Stimulated activated CD4-positive, alpha-beta T cell treated with anti-CD3 and anti-CD28 coated beads, Interleukin-2, amount 100 ng/mL, for 48 hours (primary cell): ENCODE measurements at regions not wholly inside any gene's neighbourhood (a gene's known extent, or its start where the extent isn't known, plus 50 kb on each side); places are given as distances from the start of the nearest gene placed in this dataset.
"Not testable (repeated sequence)": the region's sequence is repeated elsewhere in the genome, so short reads cannot be mapped to it uniquely, and the experiment has no call there.

Experiments used
- DNase-seq, 2 donors: peaks; one replicate each; pipeline ENCODE4 v3.0.0-alpha.2; 2020

DNA sequence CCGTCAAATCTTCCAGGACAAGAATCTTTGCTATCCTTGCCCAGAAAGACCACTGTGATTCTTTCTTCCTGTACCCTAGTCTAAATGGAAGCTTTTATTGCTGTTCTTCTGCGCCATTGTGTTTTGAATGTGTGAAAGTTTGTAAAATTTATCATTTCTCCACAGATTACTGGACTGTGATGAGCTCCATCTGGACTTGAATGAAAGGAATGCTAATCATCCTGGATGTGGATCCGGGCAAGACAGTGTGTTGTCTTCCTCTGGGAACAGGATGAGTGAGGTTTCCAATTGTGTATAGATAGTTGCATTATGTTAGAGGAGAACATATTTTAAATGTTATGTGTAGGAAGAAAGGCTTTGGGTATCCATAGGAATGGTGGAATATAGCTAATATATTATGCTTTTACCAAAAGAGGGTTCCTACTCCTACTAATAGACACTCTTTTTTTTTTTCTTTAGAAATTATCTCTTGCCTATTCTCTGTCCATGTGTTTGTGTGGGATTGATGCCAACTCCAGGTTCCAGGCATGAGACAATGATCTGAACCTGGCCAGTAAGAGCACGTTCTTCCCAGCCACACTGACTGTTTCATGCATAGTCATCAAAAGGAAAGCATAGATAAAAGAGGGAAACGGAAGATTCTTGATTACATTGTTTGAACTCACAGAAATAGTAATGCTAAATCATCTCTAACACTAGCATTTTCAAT is 803.6 kb upstream of the ADGRL3 start:
- no peak for DNase-seq

DNA sequence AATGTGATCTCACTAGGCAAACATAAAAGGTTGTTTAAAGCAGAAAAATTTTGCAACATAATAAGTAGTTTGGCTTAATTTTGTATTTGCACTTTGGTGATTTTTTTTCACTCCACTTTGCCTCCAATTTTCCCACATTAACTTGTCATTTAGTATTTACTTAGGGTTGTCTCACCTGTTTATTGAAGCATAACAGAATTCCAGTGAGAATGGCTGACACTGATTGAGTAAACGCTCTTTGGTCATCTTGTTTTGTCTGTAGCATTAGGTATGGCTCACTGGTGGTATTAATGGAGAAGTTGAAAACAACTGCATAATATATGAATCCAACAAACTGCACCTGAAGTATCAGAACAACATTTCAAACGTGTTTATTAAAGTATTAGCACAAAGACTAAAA is 799.5 kb upstream of the ADGRL3 start:
- no peak for DNase-seq

DNA sequence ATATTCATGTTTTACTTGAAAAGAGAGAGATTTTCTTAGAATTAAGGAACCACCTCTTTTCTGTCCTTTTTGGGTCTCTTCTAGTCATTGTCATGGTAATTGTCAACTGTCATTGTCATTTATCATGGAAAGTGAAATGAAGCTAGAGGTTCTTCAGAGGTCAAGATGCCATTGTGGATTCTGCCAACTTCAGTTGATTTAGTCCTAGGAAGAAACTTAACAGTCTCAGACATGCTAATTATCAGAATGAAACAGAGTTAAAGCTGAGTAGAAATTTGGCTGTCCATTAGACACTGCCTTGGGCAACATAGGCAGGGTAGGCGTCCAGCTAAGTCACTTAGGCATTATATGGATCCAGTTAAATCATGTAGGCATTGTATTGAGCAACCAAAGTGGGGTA is 796.1 kb upstream of the ADGRL3 start:
- DNase-seq, result no peak

DNA sequence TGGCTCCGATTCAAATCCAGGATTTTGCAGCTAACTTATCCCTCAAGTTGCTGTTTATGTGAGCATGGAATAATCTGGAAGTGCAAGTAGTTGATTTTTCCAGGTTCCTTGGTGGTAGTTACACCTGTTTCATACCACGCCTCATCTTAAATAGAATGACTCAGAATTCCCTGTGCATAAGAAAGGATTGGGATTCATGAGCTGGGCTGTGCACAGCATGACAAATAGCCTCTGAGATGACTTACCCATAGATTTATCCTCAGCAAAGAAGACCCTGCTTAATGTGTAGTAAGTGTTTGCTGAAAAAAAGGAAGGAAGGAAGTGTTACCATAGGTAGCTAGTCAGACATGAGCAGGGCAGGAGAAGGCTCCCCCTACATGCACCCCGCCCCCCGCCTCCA is 777.7 kb upstream of the ADGRL3 start:
- no peak for DNase-seq

DNA sequence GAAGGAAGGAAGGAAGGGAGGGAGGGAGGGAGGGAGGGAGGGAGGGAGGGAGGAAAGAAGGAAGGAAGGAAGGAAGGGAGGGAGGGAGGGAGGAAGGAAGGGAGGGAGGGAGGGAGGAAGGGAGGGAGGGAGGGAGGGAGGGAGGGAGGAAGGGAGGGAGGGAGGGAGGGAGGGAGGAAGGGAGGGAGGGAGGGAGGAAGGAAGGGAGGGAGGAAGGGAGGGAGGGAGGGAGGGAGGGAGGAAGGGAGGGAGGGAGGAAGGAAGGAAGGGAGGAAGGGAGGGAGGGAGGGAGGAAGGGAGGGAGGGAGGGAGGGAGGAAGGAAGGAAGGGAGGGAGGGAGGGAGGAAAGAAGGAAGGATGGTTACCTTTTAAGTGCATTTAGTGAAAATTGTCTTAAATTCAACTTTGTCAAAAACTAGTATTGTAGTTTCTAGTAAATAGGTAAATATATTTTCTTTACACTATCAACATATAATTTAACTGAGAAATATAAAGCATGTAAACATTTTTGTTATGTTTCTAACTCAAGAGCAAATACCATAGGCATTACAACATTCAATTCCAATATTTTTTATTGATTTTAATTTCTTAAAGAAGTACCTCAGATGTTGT is 776.4 kb upstream of the ADGRL3 start:
- not testable (repeated sequence) for DNase-seq

DNA sequence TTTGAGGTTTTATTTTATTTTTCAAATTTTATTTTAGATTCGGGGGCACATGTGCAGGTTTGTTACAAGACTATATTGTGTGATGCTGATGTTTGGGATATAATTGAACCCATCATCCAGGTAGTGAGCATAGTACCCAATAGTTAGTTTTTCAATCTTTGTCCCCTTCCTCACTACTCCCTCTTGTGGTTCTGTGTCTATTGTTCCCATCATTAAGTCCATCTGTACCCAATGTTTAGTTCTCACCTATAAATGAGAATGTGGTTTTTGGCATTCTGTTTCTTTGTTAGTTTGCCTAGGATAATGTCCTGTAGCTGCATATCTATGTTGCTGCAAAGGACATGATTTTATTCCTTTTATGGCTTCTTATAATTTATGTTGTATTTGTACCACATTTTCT is 767.2 kb upstream of the ADGRL3 start:
- DNase-seq, result no peak

DNA sequence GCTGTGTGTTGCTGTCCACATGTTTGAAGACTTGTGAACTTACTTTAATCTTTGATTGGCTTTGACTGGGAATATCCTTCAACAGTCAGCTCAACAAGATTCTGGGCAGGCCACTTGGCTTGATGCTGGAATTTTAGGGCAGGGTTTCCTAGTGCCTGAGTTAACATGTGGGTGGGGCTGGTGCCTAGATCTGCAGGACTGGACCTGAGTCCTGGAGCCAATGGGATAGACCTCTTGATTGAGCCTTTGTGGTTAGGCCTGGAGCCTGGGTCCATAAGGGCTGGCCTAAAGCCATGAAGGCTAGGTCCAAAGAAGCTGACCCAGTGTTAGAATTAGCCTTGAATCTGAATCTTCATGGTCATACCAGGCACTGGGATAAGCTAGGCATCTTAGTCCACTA is 757.1 kb upstream of the ADGRL3 start:
- no peak for DNase-seq

DNA sequence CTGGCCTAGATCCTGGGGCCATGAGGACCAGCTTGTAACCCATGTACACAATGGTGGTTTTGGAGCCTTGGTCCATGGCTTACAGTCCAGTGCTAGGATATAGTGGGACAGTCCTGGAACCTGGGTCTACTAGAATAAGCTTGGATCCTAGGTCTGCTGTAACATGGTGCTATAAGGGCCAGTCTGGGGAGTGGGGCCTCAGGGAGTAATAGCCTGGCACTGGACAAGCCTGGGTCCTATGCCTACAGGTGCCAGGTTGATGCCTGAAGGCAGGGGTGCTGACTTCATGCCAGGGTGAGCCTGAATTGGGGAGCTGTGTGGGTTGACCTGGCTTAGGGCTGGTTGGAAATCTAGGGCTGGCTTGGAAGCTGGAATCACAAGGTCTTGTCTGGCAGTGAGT is 756.3 kb upstream of the ADGRL3 start:
- no peak for DNase-seq

DNA sequence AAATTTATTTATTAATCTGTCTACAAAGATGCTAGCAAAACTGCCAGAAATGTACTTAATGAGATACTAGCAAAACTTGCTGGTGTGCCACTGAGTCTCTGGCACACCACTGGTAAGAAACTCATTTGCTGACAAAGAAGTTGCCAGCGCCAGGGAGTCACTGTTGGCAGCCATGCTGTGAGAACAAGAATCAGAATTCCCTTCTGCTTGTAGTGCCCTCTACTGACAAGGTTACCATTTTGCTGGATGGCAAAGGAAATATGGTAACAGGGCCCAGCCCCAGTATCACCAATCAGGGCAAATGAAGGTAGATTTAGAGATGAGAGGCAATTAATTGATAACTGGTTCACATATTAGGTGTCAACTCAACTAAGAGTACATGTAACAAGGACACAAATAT is 750.1 kb upstream of the ADGRL3 start:
- no peak for DNase-seq

DNA sequence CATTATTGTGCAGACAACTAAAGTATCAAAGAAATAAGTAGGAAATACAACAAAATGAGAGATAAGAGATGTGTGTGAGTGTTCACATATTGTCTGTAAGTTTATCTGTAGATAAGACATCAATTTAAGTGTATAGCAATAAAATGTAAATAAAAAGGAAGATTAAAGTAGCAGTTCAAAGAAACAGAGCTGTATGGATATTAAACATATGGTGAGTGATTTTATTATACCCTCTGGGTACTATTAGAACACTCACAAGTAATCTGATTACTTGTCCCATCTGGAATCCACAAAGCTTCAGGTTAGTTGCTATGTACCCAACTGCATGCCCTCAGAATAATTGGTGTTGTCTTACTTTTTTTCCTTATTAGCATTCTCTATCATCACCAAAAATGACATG is 747.9 kb upstream of the ADGRL3 start:
- no peak for DNase-seq

DNA sequence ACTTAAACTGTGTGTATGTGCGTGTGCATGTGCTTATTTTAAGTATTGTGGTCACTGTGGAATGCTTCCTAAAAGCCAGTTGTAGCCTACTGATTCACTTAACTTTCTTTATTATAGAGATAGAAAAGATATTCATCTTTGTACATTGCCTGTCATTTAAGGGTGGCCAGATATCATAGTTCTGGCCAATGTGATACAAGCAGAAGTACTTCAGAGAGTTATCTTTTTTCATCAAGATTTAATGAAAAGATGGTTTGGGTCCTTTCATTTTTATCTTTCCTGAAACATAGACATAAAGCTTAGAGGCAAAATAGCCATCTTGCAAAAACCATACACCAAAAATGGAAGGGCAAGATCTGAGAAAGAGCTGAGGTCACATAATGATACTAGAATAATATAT is 744.7 kb upstream of the ADGRL3 start:
- no peak for DNase-seq

DNA sequence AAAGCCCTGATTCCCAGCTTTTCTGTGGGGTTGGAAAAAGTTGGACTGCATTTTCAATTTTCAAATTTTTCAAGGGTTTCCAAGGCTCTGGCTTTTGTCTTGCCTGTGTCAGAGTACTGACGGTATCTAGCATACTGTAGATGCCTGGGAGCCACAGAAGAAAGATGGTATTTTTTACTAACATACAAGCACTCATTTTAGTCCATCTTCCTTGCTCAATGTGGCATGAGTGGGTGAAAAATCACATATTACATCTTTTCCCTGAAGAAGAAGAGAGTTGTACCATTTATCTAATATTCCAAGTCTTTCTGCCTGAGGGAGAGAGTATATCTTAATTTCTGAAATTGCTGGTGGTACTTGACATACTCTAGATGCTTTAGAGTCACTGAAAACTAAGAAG is 738.6 kb upstream of the ADGRL3 start:
- DNase-seq, result no peak

DNA sequence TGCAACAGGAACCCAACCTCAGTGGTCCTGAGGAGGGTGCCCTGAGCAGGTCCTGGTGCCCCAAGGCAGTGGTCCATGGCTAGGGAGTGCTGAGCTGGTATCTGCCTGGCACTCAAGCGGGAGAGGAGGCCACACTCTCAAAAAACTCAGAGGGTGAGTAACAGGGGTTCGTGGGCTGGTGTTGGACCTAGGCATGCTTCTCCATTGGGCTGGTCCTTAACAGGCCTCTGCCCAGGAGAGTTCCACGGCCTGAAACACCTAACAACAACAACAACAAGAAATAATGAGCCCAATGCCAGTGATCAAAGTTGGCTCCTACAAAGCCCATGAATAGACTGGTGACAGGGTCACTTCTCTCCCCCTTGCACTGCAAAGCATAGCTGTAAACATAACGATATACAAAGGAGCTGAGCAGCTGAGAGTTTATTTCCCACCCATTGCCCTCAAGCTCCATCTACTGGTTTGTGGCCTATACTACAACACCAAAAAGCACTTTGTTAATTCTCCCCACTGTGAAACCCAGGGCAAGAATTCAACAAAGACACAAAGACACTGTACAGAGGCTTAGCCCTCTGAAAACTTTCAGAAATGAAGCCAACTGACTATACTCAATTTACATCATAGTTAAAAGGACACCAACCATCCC is 736.1 kb upstream of the ADGRL3 start:
- DNase-seq, result no peak

DNA sequence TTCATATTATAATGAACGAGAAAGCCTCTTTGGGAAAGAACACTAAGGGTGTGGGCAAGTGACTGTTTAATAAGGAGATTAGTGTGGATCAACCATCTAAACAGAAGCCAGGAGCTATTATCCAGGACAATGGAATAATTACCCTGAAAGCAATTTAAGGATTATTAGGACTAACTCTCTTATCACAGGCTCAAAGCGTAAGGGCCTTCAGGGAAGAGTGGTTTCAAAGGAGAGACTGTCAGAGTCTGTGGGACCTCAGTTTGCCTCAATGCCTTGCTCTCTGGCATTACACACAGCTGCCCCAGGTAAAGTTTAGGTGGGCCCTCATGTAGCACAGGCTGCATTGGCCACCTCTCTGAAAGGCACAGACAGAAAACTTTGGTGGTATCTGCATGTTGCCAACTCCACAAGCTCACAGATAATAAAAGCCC is 717.2 kb upstream of the ADGRL3 start:
- DNase-seq, result no peak

DNA sequence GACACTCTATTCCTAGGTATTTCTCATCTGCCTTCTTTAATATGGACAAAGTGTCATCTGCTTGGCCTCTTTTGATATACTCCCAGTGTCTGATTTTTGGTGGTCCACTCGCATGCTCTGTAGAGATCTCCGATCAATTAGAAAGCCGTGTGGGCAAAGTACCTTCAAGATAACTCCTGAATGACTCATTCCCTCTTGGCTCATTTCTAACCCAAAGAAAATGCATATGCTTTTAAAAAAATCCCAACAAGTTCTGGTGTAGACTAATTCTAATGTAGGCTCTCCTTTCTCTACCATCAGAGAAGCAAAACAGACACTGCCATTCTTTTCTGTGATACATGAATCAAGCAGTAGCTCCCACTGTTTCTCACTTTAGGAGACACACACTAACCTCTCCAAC is 714.9 kb upstream of the ADGRL3 start:
- no peak for DNase-seq

DNA sequence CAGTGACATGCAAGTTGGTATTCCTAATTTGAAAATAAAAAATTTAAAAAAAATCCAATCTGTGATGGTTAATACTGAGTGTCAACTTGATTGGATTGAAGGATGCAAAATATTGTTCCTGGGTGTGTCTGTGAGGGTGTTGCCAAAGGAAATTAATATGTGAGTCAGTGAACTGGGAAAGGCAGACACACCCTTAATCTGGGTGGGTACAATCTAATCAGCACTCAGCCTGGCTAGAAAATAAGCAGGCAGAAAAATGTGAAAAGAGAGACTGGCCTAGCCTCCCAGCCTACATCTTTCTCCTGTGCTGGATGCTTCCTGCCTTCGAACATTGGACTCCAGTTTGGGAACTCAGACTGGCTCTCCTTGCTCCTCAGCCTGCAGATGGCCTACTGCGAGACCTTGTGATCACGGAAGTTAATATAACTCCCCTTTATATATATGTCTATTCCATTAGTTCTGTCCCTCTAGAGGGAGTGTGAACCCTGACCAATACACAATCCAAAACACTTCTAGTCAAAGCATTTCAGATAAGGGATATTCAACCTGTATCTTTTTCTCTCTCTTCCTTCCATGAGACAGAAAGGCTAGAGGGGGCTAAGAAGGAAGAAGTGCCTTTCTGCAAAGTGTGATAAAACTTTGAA is 712.9 kb upstream of the ADGRL3 start:
- not testable (repeated sequence) for DNase-seq

DNA sequence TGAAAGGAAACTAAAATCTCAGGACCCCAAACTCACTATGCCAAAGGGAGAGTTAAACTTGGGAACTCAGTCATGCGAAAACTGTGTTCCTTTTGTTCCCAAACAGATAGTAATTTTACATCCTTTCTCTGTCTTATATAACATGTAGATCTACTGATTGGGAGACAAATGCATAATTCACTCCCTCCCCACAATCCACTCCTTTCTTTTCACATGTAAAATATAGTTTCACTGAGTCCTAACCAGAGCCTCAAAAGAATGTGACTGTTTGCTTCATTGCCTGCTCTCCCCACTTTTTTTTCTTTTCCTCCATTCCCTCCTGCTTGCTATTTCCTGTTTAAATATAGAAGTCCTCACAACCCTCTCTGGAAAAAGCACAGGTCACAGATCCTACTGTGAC is 699.3 kb upstream of the ADGRL3 start:
- no peak for DNase-seq

DNA sequence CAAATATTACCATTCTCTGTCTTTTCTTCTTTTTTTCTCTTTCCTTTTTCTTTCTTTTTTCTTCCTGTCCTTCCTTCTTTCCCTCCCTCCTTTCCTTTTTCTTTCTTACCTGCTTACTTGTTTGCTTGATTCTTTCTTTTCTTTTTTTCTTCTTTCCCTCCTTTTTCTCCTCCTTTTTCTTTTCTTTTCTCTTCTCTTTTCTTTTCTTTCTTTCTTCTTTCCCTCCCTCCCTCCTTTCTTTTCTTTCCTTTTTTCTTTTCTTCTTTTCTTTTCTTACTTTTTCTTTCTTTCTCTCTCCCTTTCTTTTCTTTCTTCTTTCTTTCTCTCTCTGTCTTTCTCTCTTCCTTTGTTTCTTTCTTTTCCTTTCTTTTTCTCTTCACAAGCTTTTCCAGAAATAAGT is 697.4 kb upstream of the ADGRL3 start:
- no peak for DNase-seq

DNA sequence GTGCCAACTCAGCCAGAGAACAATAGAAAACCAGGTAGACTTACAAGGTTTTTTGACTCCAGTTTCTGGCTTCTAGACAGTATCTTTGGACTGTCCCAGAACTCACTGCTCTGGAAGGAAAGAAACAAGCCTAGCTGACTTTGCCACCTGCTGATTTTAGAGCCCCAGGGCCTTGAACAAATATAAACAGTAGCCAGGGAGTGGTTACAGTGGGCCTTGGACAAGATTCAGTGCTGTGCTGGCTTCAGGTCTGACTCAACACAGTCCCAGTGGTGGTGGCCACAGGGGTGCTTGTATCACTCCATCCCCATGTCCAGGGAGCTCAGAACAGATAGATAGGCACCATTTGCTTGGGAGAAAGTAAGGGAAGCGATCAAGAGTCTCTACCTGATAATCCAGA is 694.1 kb upstream of the ADGRL3 start:
- no peak for DNase-seq

DNA sequence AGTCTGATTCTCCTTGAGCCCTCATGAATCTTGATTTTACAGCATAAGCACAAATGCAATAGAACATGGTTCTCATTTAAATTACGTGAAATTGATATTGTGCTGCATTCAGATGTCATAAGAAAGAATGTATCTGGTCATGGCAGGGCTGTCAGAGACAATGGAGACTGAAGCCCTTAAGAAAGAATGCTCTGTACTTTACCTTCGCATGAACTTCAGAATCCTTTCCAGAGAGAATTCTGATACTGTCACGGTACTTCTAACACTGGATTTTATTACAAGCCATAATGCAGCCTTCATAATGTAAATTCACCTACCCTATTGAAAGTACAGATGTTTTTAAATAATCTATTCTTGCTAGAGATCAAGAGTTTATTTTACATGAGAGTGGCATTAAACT is 677.9 kb upstream of the ADGRL3 start:
- DNase-seq, result no peak

DNA sequence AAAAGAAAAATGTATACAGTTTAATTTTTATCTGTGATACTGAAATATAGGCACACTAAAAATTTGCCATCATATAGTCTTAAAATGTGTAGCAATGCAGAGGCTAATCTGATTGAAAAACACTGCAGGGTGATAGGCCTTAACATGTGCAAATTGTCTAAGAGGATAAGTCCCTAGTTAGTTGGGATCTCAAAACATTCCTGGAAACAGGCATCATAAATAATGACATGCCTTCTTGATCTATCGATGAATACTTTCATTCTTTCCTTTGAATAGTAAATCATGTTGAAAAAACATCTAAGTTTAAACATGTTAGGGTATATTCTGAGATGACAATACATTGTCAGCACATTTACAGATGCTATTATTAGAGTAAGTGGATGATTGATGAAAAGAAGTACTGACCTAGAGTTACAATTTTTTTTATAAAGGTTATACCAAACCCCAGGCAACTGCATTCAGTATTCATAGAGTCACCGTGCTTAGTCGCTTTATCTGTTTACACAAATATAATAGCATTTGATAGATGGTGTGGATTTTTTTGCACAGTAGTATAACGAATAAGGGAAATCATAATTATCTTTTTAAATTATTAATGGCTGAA is 668.2 kb upstream of the ADGRL3 start:
- DNase-seq, result no peak

DNA sequence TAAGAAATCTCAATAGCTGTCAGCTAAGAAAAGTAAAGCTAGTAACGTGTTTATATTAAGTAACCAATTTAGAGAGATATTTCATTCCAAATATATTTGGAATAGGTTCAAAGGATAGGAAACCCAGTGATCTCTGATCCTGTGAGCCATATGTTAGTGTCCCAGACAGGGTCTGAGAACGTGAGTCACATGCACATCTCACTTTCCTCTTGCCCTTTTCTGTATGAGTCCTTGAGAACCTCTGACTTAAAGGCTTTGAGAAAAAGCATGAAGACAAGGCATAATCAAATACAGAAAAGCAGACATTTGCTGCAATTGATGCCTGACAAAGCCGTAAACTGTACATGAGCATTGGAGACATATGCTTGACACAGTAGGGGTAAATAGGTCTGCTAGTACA is 655.1 kb upstream of the ADGRL3 start:
- DNase-seq, result no peak

DNA sequence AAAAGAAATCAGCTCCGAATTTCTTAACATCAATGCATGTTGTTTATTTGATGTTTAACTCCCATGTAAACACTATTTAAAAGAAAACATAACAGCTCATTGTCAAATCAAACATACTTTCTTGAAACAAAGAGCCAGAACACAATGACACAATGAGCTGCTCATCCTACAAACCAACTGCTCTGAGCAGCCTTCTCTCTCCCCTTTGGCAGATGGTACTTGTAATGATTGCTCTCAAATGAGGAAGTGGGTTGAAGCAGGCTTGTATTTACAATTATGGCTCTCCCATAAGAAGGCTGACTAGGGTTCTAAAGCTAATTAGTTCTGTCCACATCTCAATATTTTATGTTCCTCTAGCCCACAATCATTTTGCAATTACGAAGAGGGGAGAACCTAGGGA is 637.8 kb upstream of the ADGRL3 start:
- no peak for DNase-seq

DNA sequence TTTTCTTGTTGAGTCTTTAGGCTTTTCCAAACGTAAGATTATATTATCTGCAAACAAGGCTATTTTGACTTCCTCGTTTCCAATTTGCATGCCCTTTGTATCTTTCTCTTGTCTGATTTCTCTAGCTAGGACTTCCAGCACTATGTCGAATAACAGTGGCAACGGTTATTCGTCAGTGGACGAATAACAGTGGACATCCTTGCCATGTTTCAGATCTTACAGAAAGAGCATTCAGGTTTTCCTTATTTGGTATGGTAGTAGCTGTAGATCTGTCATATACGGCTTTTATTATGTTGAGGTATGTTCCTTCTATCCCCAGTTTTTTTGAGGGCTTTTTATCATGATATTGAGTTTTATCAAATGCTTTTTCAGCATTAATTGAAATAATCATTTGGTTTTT is 634.6 kb upstream of the ADGRL3 start:
- no peak for DNase-seq
